GM12891 (cell line): ENCODE measurements at regions not wholly inside any gene's neighbourhood (a gene's known extent, or its start where the extent isn't known, plus 50 kb on each side); places are given as distances from the start of the nearest gene placed in this dataset.

Source experiments
- PAX5 ChIP-seq: IDR thresholded peaks from 2 replicates; pipeline ENCODE4 v1.6.1; 2011; ENCODE audit warnings: low read length, moderate library complexity, mild to moderate bottlenecking; ENCODE audit not compliant: insufficient read depth, severe bottlenecking
- POLR2A ChIP-seq: IDR thresholded peaks from 2 replicates; pipeline ENCODE4 v1.6.1; 2011; ENCODE audit warnings: low read depth, low read length, control low read depth
- POLR2AphosphoS5 ChIP-seq: IDR thresholded peaks from 2 replicates; pipeline ENCODE4 v1.6.1; 2011; ENCODE audit warnings: low read depth, low read length, control low read depth

DNA sequence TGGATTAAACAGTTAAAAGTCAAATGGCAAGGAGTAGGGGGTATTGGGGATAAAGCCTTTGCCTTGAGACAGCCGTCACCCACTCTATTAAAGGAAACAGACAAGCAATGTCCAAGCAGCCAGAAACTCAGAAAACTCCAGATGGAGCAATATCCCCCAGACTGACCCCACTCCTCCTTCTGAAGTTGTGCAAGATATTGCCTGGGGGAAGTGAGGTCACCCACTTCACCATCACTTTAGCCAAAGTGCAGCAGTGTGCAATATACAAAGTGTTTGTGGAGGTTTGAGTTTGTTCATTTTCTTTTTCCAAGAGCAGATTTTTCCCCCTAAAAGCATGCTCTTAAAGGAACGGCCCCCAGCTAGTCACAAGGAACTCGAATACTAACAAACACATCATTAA, 125.1 kb downstream of the ETS2 start:
- TF ChIP-seq POLR2A (no peak), PAX5 (no peak), POLR2AphosphoS5 (no peak)
